Mesenchymal stem cell (in vitro differentiated cells and primary cell): ENCODE measurements at regions not wholly inside any gene's neighbourhood (a gene's known extent, or its start where the extent isn't known, plus 50 kb on each side); places are given as distances from the start of the nearest gene placed in this dataset.

ENCODE experiments used
- DNase-seq: peaks from one replicate; pipeline ENCODE4 v3.0.0-alpha.2; 2013
- H2AFZ ChIP-seq: one replicate; pipeline ENCODE4 v1.6.1; 2013; ENCODE audit warnings: low read depth, mild to moderate bottlenecking, control low read depth, inconsistent platforms, low read length, moderate library complexity
- H2AK5ac ChIP-seq: 2 replicates; pipeline ENCODE4 v1.6.1; 2013; ENCODE audit warnings: low read length, moderate library complexity, mild to moderate bottlenecking, inconsistent platforms; ENCODE audit not compliant: severe bottlenecking
- H2BK120ac ChIP-seq: one replicate; pipeline ENCODE4 v1.6.1; 2013; ENCODE audit warnings: low read depth, mild to moderate bottlenecking, inconsistent platforms, low read length, moderate library complexity
- H2BK12ac ChIP-seq, 2 experiments: one replicate each; pipeline ENCODE4 v1.6.1; 2013; ENCODE audit warnings: inconsistent platforms in 2 of 2, low read length in 2 of 2, mild to moderate bottlenecking in 2 of 2, moderate library complexity in 2 of 2, control low read depth in 1 of 2
- H2BK15ac ChIP-seq: one replicate; pipeline ENCODE4 v1.6.1; 2013; ENCODE audit warnings: mild to moderate bottlenecking, low read depth, inconsistent platforms; ENCODE audit not compliant: poor library complexity, severe bottlenecking
- H2BK5ac ChIP-seq: 2 replicates; pipeline ENCODE4 v1.6.1; 2013; ENCODE audit warnings: low read depth, mild to moderate bottlenecking, low read length, control low read depth, inconsistent platforms; ENCODE audit not compliant: poor library complexity, severe bottlenecking
- H3K14ac ChIP-seq, 2 experiments: one replicate each; pipeline ENCODE4 v1.6.1; 2013; ENCODE audit warnings: inconsistent platforms in 2 of 2, low read length in 2 of 2, control low read depth in 1 of 2, mild to moderate bottlenecking in 1 of 2, moderate library complexity in 1 of 2
- H3K18ac ChIP-seq, 2 experiments: one replicate each; pipeline ENCODE4 v1.6.1; 2013; ENCODE audit warnings: inconsistent platforms in 2 of 2, low read length in 2 of 2, control low read depth in 1 of 2, low read depth in 1 of 2, mild to moderate bottlenecking in 1 of 2
- H3K23ac ChIP-seq, 2 experiments: one replicate each; pipeline ENCODE4 v1.6.1; 2013; ENCODE audit warnings: inconsistent platforms in 2 of 2, low read length in 2 of 2, mild to moderate bottlenecking in 2 of 2, moderate library complexity in 2 of 2, control low read depth in 1 of 2
- H3K27ac ChIP-seq: 2 replicates; pipeline ENCODE4 v1.5.1; 2013; ENCODE audit warnings: mild to moderate bottlenecking, moderate library complexity, low read length, control low read depth, inconsistent platforms; ENCODE audit not compliant: poor library complexity, severe bottlenecking
- H3K27me3 ChIP-seq, 2 experiments: 2 replicates each; pipeline versions ENCODE4 v1.6.1 to v1.7.0; 2013; ENCODE audit warnings: low read length in 2 of 2, mild to moderate bottlenecking in 2 of 2, moderate library complexity in 2 of 2, control low read depth in 1 of 2, inconsistent platforms in 1 of 2; ENCODE audit not compliant: control insufficient read depth in 1 of 2, insufficient read depth in 1 of 2
- H3K36me3 ChIP-seq, 2 experiments: 2 replicates each; pipeline versions ENCODE4 v1.6.1 to v1.7.0; 2013; ENCODE audit warnings: low read length in 2 of 2, control low read depth in 1 of 2, inconsistent platforms in 1 of 2, low read depth in 1 of 2, mild to moderate bottlenecking in 1 of 2; ENCODE audit not compliant: insufficient read depth in 2 of 2, control insufficient read depth in 1 of 2
- H3K4ac ChIP-seq, 2 experiments: one replicate each; pipeline ENCODE4 v1.6.1; 2013; ENCODE audit warnings: inconsistent platforms in 2 of 2, low read length in 2 of 2, mild to moderate bottlenecking in 2 of 2, moderate library complexity in 2 of 2, control low read depth in 1 of 2, low read depth in 1 of 2
- H3K4me1 ChIP-seq: 2 replicates; pipeline ENCODE4 v1.6.1; 2013; ENCODE audit warnings: low read depth, low read length, control low read depth; ENCODE audit not compliant: control insufficient read depth, insufficient read depth
- H3K4me2 ChIP-seq: 2 replicates; pipeline ENCODE4 v1.6.1; 2013; ENCODE audit warnings: low read length, mild to moderate bottlenecking, inconsistent platforms; ENCODE audit not compliant: poor library complexity, severe bottlenecking
- H3K4me3 ChIP-seq, 2 experiments: 2 replicates each; pipeline versions ENCODE4 v1.5.1 to v1.7.0; 2013; ENCODE audit warnings: low read length in 2 of 2, mild to moderate bottlenecking in 2 of 2, control low read depth in 1 of 2, low read depth in 1 of 2; ENCODE audit not compliant: insufficient read depth in 1 of 2
- H3K79me1 ChIP-seq: replicated peaks from 2 replicates; pipeline ENCODE4 v1.6.1; 2013; ENCODE audit warnings: mild to moderate bottlenecking, control low read depth, low read length, inconsistent platforms; ENCODE audit not compliant: poor library complexity, severe bottlenecking
- H3K9ac ChIP-seq: 2 replicates; pipeline ENCODE4 v1.7.0; 2013; ENCODE audit warnings: mild to moderate bottlenecking, low read length, moderate library complexity
- H3K9me3 ChIP-seq: 2 replicates; pipeline ENCODE4 v1.7.0; 2013; ENCODE audit warnings: mild to moderate bottlenecking, low read length; ENCODE audit not compliant: control insufficient read depth
- H4K8ac ChIP-seq: one replicate; pipeline ENCODE4 v1.6.1; 2013; ENCODE audit warnings: inconsistent platforms, mild to moderate bottlenecking, low read length, moderate library complexity
- H4K91ac ChIP-seq: one replicate; pipeline ENCODE4 v1.6.1; 2013; ENCODE audit warnings: mild to moderate bottlenecking, low read length, inconsistent platforms
- WGBS: methylation state at CpG from one replicate; pipeline ENCODE4 v1.1.7; 2013; ENCODE audit warnings: mixed read lengths; 5-methylcytosine and 5-hydroxymethylcytosine counted together

GRCh38 chr13:79655509-79655908 is 174.6 kb downstream of the NDFIP2 start:
- Histone ChIP-seq H3K4me2 (no peak overlapping the region), H3K18ac (no peak overlapping the region), H2BK15ac (no peak overlapping the region), H2BK5ac (no peak overlapping the region), H3K27me3 (no peaks in the 10 kb centered on the region), H3K14ac (no peak overlapping the region), H3K4me3 (no peak overlapping the region), H3K4ac (no peak overlapping the region), H3K4me1 (peaks cover 4% of the 10 kb centered on the region), H4K91ac (no peak overlapping the region), H2BK120ac (no peak overlapping the region), H2AK5ac (no peak overlapping the region), H2AFZ (no peak overlapping the region), H4K8ac (no peak overlapping the region), H3K27ac (no peak overlapping the region), H3K36me3 (no peaks in the 10 kb centered on the region), H3K9me3 (no peaks in the 10 kb centered on the region), H3K9ac (no peak overlapping the region), H3K23ac (no peak overlapping the region), H3K79me1 (no peaks in the 10 kb centered on the region), H2BK12ac (no peak overlapping the region)
- DNase-seq: no peak
- 74% methylated on average over 2 of the region's 2 CpGs for WGBS

GRCh38 chr13:79654520-79654919 is 173.6 kb downstream of the NDFIP2 start:
- DNase-seq: no peak
- Histone ChIP-seq H3K4me3 (no peak overlapping the region), H4K91ac (no peak overlapping the region), H2BK15ac (no peak overlapping the region), H3K36me3 (no peaks in the 10 kb centered on the region), H2BK120ac (no peak overlapping the region), H4K8ac (no peak overlapping the region), H3K9me3 (no peaks in the 10 kb centered on the region), H3K4me2 (no peak overlapping the region), H3K27me3 (no peaks in the 10 kb centered on the region), H3K4me1 (peaks cover 4% of the 10 kb centered on the region), H3K23ac (no peak overlapping the region), H2AFZ (no peak overlapping the region), H3K4ac (no peak overlapping the region), H2AK5ac (no peak overlapping the region), H3K18ac (no peak overlapping the region), H3K79me1 (no peaks in the 10 kb centered on the region), H3K9ac (no peak overlapping the region), H3K27ac (no peak overlapping the region), H2BK12ac (no peak overlapping the region), H3K14ac (no peak overlapping the region), H2BK5ac (no peak overlapping the region)

- no peaks in the 10 kb centered on the region for H3K27me3 ChIP-seq
Measured at GRCh38 chr13:79650688-79651087, 169.7 kb downstream of the NDFIP2 start.

GRCh38 chr13:79648191-79648590 is 167.2 kb downstream of the NDFIP2 start:
- Histone ChIP-seq H2BK15ac (no peak overlapping the region), H3K79me1 (no peaks in the 10 kb centered on the region), H2BK5ac (no peak overlapping the region), H3K27ac (peak overlapping the region; percentile 42), H3K4me1 (no peaks in the 10 kb centered on the region), H4K91ac (no peak overlapping the region), H3K4me3 (no peak overlapping the region), H2AK5ac (no peak overlapping the region), H2BK120ac (no peak overlapping the region), H3K14ac (no peak overlapping the region), H4K8ac (no peak overlapping the region), H3K4ac (no peak overlapping the region), H2BK12ac (no peak overlapping the region), H3K4me2 (no peak overlapping the region), H3K27me3 (no peaks in the 10 kb centered on the region), H3K36me3 (no peaks in the 10 kb centered on the region), H3K18ac (no peak overlapping the region), H3K9me3 (no peaks in the 10 kb centered on the region), H3K23ac (no peak overlapping the region), H2AFZ (no peak overlapping the region), H3K9ac (no peak overlapping the region)
- WGBS: no CpG with 5 or more reads among the region's 1 CpG
- DNase-seq: no peak

More at GRCh38 chr13:79650688-79651087, 169.7 kb downstream of the NDFIP2 start:
- no peak overlapping the region for H3K4ac ChIP-seq
- H3K4me1 ChIP-seq: no peaks in the 10 kb centered on the region
- no peak overlapping the region for H4K8ac ChIP-seq
- H2BK15ac ChIP-seq: no peak overlapping the region
- no peak overlapping the region for H2AFZ ChIP-seq
- H3K23ac ChIP-seq: no peak overlapping the region
- H3K4me2 ChIP-seq: no peak overlapping the region
- H3K18ac ChIP-seq: no peak overlapping the region
- 83% methylated on average over 2 of the region's 4 CpGs for whole genome bisulfite sequencing
- no peaks in the 10 kb centered on the region for H3K36me3 ChIP-seq
- H3K9me3 ChIP-seq: no peaks in the 10 kb centered on the region
- no peak overlapping the region for H3K4me3 ChIP-seq
- no peak overlapping the region for H4K91ac ChIP-seq
- no peak overlapping the region for H2BK120ac ChIP-seq
- H3K27ac ChIP-seq: no peak overlapping the region
- H2BK5ac ChIP-seq: no peak overlapping the region
- H3K9ac ChIP-seq: no peak overlapping the region
- H3K14ac ChIP-seq: no peak overlapping the region
- no peak overlapping the region for H2BK12ac ChIP-seq
- no peaks in the 10 kb centered on the region for H3K79me1 ChIP-seq
- no peak for DNase-seq
- no peak overlapping the region for H2AK5ac ChIP-seq
